ENCODE measurements at regions not wholly inside any gene's neighbourhood (a gene's known extent, or its start where the extent isn't known, plus 50 kb on each side); places are given as distances from the start of the nearest gene placed in this dataset.

- Histone ChIP-seq H3K4me1 (no peaks in the 10 kb centered on the region), H3K27me3 (no peaks in the 10 kb centered on the region), H3K36me3 (no peaks in the 10 kb centered on the region), H3K27ac (no peak overlapping the region), H3K4me3 (no peak overlapping the region), H3K9me3 (no peaks in the 10 kb centered on the region)
- intact Hi-C loops (cut with DNase I): no loop called here
- no peak for DNase-seq (ENCODE audit: extremely low spot score in 2 of 2)
- TF ChIP-seq POLR2A (IDR thresholded peaks at IDR 0.05): no peak
- TF ChIP-seq POLR2AphosphoS5 (IDR thresholded peaks at IDR 0.05; ENCODE audit: insufficient read depth in 1 of 2, low read depth in 1 of 2): no peak
- TF ChIP-seq, protein P1, sequence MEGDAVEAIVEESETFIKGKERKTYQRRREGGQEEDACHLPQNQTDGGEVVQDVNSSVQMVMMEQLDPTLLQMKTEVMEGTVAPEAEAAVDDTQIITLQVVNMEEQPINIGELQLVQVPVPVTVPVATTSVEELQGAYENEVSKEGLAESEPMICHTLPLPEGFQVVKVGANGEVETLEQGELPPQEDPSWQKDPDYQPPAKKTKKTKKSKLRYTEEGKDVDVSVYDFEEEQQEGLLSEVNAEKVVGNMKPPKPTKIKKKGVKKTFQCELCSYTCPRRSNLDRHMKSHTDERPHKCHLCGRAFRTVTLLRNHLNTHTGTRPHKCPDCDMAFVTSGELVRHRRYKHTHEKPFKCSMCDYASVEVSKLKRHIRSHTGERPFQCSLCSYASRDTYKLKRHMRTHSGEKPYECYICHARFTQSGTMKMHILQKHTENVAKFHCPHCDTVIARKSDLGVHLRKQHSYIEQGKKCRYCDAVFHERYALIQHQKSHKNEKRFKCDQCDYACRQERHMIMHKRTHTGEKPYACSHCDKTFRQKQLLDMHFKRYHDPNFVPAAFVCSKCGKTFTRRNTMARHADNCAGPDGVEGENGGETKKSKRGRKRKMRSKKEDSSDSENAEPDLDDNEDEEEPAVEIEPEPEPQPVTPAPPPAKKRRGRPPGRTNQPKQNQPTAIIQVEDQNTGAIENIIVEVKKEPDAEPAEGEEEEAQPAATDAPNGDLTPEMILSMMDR (IDR thresholded peaks at IDR 0.05): no peak
Observed at GRCh38 chr13:105193026-105193425, 1342.4 kb downstream of the EFNB2 start.

- no peaks in the 10 kb centered on the region for H3K36me3 ChIP-seq
- no peak overlapping the region for H3K4me3 ChIP-seq
- H3K9me3 ChIP-seq: no peaks in the 10 kb centered on the region
- no peak for DNase-seq (ENCODE audit: extremely low spot score in 2 of 2)
- intact Hi-C loops (cut with DNase I): no loop called here
- H3K27ac ChIP-seq: no peak overlapping the region
- H3K27me3 ChIP-seq: no peaks in the 10 kb centered on the region
- H3K4me1 ChIP-seq: no peaks in the 10 kb centered on the region
- TF ChIP-seq POLR2AphosphoS5 (IDR thresholded peaks at IDR 0.05; ENCODE audit: insufficient read depth in 1 of 2, low read depth in 1 of 2) (no peak), POLR2A (IDR thresholded peaks at IDR 0.05) (no peak)
- TF ChIP-seq, protein P1 (IDR thresholded peaks at IDR 0.05): no peak
Observed at GRCh38 chr13:105184201-105184600, 1351.3 kb downstream of the EFNB2 start.

DNA sequence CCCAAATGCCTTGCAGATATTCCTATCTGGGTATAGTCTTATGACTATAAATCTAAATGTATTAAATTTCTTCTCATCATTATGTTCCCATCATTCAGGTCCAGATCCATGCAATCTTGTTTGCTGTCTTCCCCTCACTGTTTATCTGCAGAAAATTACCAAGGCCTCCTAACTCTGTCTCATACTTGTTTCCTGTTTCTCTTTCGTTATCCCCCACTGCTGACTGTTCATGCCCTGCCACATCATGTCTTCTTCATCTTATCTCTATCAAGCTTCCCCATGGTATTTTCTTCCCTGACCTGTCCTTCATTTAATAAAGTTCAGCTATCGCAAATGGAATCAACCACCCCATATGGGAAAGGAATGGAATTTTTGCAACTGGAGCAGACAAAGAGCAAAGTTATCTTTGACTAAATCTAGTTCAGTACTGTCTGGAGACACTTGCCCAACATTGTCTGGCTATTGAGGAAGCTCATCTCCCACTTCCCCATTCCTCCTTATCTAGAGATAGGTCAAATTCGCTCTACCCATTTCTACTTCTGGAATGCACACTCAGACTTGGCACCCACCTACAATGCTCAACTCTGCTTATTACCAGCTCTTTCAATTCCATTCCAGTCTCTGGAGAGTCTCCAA is 1358.1 kb downstream of the EFNB2 start:
- no peak overlapping the region for H3K27ac ChIP-seq
- H3K9me3 ChIP-seq: no peaks in the 10 kb centered on the region
- no peak for DNase-seq (ENCODE audit: extremely low spot score in 2 of 2)
- TF ChIP-seq POLR2AphosphoS5 (IDR thresholded peaks at IDR 0.05; ENCODE audit: insufficient read depth in 1 of 2, low read depth in 1 of 2): no peak
- TF ChIP-seq, protein P1 (IDR thresholded peaks at IDR 0.05): no peak
- TF ChIP-seq POLR2A (IDR thresholded peaks at IDR 0.05): no peak
- no peaks in the 10 kb centered on the region for H3K36me3 ChIP-seq
- no peak overlapping the region for H3K4me3 ChIP-seq
- H3K27me3 ChIP-seq: no peaks in the 10 kb centered on the region
- intact Hi-C loops (cut with DNase I): no loop called here
- H3K4me1 ChIP-seq: no peaks in the 10 kb centered on the region

- no peak for TF ChIP-seq POLR2A (IDR thresholded peaks at IDR 0.05)
- no peak for TF ChIP-seq POLR2AphosphoS5 (IDR thresholded peaks at IDR 0.05; ENCODE audit: insufficient read depth in 1 of 2, low read depth in 1 of 2)
- TF ChIP-seq, protein P1 (IDR thresholded peaks at IDR 0.05): no peak
- H3K27me3 ChIP-seq: no peaks in the 10 kb centered on the region
- intact Hi-C loops (cut with DNase I): no loop called here
- no peaks in the 10 kb centered on the region for H3K4me1 ChIP-seq
- no peaks in the 10 kb centered on the region for H3K36me3 ChIP-seq
- no peak overlapping the region for H3K4me3 ChIP-seq
- H3K9me3 ChIP-seq: no peaks in the 10 kb centered on the region
- no peak for DNase-seq (ENCODE audit: extremely low spot score in 2 of 2)
- no peak overlapping the region for H3K27ac ChIP-seq
Observed at GRCh38 chr13:105170438-105170837, 1365.0 kb downstream of the EFNB2 start.

DNA sequence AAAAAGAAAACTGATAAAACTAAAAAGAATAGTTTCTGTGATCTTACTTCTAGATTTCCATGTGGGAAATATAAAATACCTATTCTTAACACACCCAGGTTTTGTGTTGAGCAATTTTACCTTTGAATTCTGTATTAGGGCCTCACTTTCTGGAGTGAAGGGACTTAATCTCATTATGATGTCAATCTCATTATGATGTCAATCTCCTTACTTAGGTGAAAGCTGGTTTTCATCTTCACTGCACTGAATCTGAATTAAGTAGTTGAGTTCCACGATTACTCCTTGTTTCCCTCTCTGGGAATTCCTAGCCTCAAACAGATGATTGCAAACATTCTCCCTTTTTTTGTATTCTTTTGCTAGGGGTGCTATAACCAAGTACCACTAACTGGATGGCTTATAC is 1367.2 kb downstream of the EFNB2 start:
- H3K27me3 ChIP-seq: no peaks in the 10 kb centered on the region
- H3K36me3 ChIP-seq: no peaks in the 10 kb centered on the region
- no peak overlapping the region for H3K4me3 ChIP-seq
- intact Hi-C loops (cut with DNase I): no loop called here
- no peaks in the 10 kb centered on the region for H3K4me1 ChIP-seq
- TF ChIP-seq, protein P1 (IDR thresholded peaks at IDR 0.05): no peak
- TF ChIP-seq POLR2AphosphoS5 (IDR thresholded peaks at IDR 0.05; ENCODE audit: insufficient read depth in 1 of 2, low read depth in 1 of 2) (no peak), POLR2A (IDR thresholded peaks at IDR 0.05) (no peak)
- DNase-seq (ENCODE audit: extremely low spot score in 2 of 2): no peak
- H3K27ac ChIP-seq: no peak overlapping the region
- no peaks in the 10 kb centered on the region for H3K9me3 ChIP-seq

Measured in vagina (tissue), 2 donors.